ENCODE measurements at regions not wholly inside any gene's neighbourhood (a gene's known extent, or its start where the extent isn't known, plus 50 kb on each side); places are given as distances from the start of the nearest gene placed in this dataset.

- Histone ChIP-seq H3K36me3 (ENCODE audit: insufficient read depth, low read length) (no peaks in the 10 kb centered on the region), H3K27ac (ENCODE audit: low read depth, low read length) (no peak overlapping the region), H3K4me3 (ENCODE audit: low read depth in 1 of 2, low read length in 2 of 2) (no peak overlapping the region), H3K9ac (ENCODE audit: low read length) (no peak overlapping the region), H3K4me1 (ENCODE audit: insufficient read depth, low read length) (no peaks in the 10 kb centered on the region), H3K9me3 (ENCODE audit: low read length) (no peaks in the 10 kb centered on the region), H3K27me3 (ENCODE audit: control insufficient read depth in 1 of 2, insufficient read depth in 2 of 2, low read length in 2 of 2) (no peaks in the 10 kb centered on the region)
These were observed 133.8 kb downstream of the HHIPL2 start for GRCh38 chr1:222413991-222414549.

- H3K4me3 ChIP-seq (ENCODE audit: low read depth in 1 of 2, low read length in 2 of 2) = no peak overlapping the region
- no peaks in the 10 kb centered on the region for H3K4me1 ChIP-seq (ENCODE audit: insufficient read depth, low read length)
- H3K9me3 ChIP-seq (ENCODE audit: low read length) = no peaks in the 10 kb centered on the region
- no peak overlapping the region for H3K9ac ChIP-seq (ENCODE audit: low read length)
- H3K36me3 ChIP-seq (ENCODE audit: insufficient read depth, low read length) = no peaks in the 10 kb centered on the region
- H3K27me3 ChIP-seq (ENCODE audit: control insufficient read depth in 1 of 2, insufficient read depth in 2 of 2, low read length in 2 of 2) = no peaks in the 10 kb centered on the region
- H3K27ac ChIP-seq (ENCODE audit: low read depth, low read length) = no peak overlapping the region
These were observed 134.5 kb downstream of the HHIPL2 start for GRCh38 chr1:222413436-222413835.

- Histone ChIP-seq H3K36me3 (ENCODE audit: insufficient read depth, low read length) (no peaks in the 10 kb centered on the region), H3K4me1 (ENCODE audit: insufficient read depth, low read length) (no peaks in the 10 kb centered on the region), H3K27ac (ENCODE audit: low read depth, low read length) (no peak overlapping the region), H3K9ac (ENCODE audit: low read length) (no peak overlapping the region), H3K27me3 (ENCODE audit: control insufficient read depth in 1 of 2, insufficient read depth in 2 of 2, low read length in 2 of 2) (no peaks in the 10 kb centered on the region), H3K9me3 (ENCODE audit: low read length) (no peaks in the 10 kb centered on the region), H3K4me3 (ENCODE audit: low read depth in 1 of 2, low read length in 2 of 2) (no peak overlapping the region)
These were observed 143.2 kb downstream of the HHIPL2 start for GRCh38 chr1:222404710-222405109.

- H3K4me1 ChIP-seq (ENCODE audit: insufficient read depth, low read length) = no peaks in the 10 kb centered on the region
- no peaks in the 10 kb centered on the region for H3K27me3 ChIP-seq (ENCODE audit: control insufficient read depth in 1 of 2, insufficient read depth in 2 of 2, low read length in 2 of 2)
- H3K27ac ChIP-seq (ENCODE audit: low read depth, low read length) = no peak overlapping the region
- H3K4me3 ChIP-seq (ENCODE audit: low read depth in 1 of 2, low read length in 2 of 2) = no peak overlapping the region
- H3K9ac ChIP-seq (ENCODE audit: low read length) = no peak overlapping the region
- no peaks in the 10 kb centered on the region for H3K9me3 ChIP-seq (ENCODE audit: low read length)
- H3K36me3 ChIP-seq (ENCODE audit: insufficient read depth, low read length) = no peaks in the 10 kb centered on the region
These were observed 148.7 kb downstream of the HHIPL2 start for GRCh38 chr1:222399197-222399596.

GRCh38 chr1:222394224-222394623 lies 153.7 kb downstream of the HHIPL2 start:
- Histone ChIP-seq H3K9me3 (ENCODE audit: low read length) (no peaks in the 10 kb centered on the region), H3K9ac (ENCODE audit: low read length) (no peak overlapping the region), H3K36me3 (ENCODE audit: insufficient read depth, low read length) (no peaks in the 10 kb centered on the region), H3K27me3 (ENCODE audit: control insufficient read depth in 1 of 2, insufficient read depth in 2 of 2, low read length in 2 of 2) (no peaks in the 10 kb centered on the region), H3K4me3 (ENCODE audit: low read depth in 1 of 2, low read length in 2 of 2) (no peak overlapping the region), H3K27ac (ENCODE audit: low read depth, low read length) (no peak overlapping the region), H3K4me1 (ENCODE audit: insufficient read depth, low read length) (no peaks in the 10 kb centered on the region)

- Histone ChIP-seq H3K9me3 (ENCODE audit: low read length) (no peaks in the 10 kb centered on the region), H3K27ac (ENCODE audit: low read depth, low read length) (no peak overlapping the region), H3K36me3 (ENCODE audit: insufficient read depth, low read length) (no peaks in the 10 kb centered on the region), H3K4me3 (ENCODE audit: low read depth in 1 of 2, low read length in 2 of 2) (no peak overlapping the region), H3K9ac (ENCODE audit: low read length) (no peak overlapping the region), H3K4me1 (ENCODE audit: insufficient read depth, low read length) (no peaks in the 10 kb centered on the region), H3K27me3 (ENCODE audit: control insufficient read depth in 1 of 2, insufficient read depth in 2 of 2, low read length in 2 of 2) (no peaks in the 10 kb centered on the region)
These were observed 155.3 kb downstream of the HHIPL2 start for GRCh38 chr1:222392556-222392955.

- H3K9ac ChIP-seq (ENCODE audit: low read length) = no peak overlapping the region
- no peaks in the 10 kb centered on the region for H3K27me3 ChIP-seq (ENCODE audit: control insufficient read depth in 1 of 2, insufficient read depth in 2 of 2, low read length in 2 of 2)
- H3K9me3 ChIP-seq (ENCODE audit: low read length) = no peaks in the 10 kb centered on the region
- no peaks in the 10 kb centered on the region for H3K4me1 ChIP-seq (ENCODE audit: insufficient read depth, low read length)
- no peak overlapping the region for H3K27ac ChIP-seq (ENCODE audit: low read depth, low read length)
- no peak overlapping the region for H3K4me3 ChIP-seq (ENCODE audit: low read depth in 1 of 2, low read length in 2 of 2)
- no peaks in the 10 kb centered on the region for H3K36me3 ChIP-seq (ENCODE audit: insufficient read depth, low read length)
These were observed 157.7 kb downstream of the HHIPL2 start for GRCh38 chr1:222390181-222390580.

- Histone ChIP-seq H3K27me3 (ENCODE audit: control insufficient read depth in 1 of 2, insufficient read depth in 2 of 2, low read length in 2 of 2) (no peaks in the 10 kb centered on the region), H3K4me3 (ENCODE audit: low read depth in 1 of 2, low read length in 2 of 2) (no peak overlapping the region), H3K36me3 (ENCODE audit: insufficient read depth, low read length) (no peaks in the 10 kb centered on the region), H3K9ac (ENCODE audit: low read length) (no peak overlapping the region), H3K27ac (ENCODE audit: low read depth, low read length) (no peak overlapping the region), H3K4me1 (ENCODE audit: insufficient read depth, low read length) (no peaks in the 10 kb centered on the region), H3K9me3 (ENCODE audit: low read length) (no peaks in the 10 kb centered on the region)
These were observed 160.7 kb downstream of the HHIPL2 start for GRCh38 chr1:222387007-222387814.

GRCh38 chr1:222385955-222386354 lies 161.9 kb downstream of the HHIPL2 start:
- no peaks in the 10 kb centered on the region for H3K9me3 ChIP-seq (ENCODE audit: low read length)
- H3K27ac ChIP-seq (ENCODE audit: low read depth, low read length) = no peak overlapping the region
- H3K9ac ChIP-seq (ENCODE audit: low read length) = no peak overlapping the region
- H3K4me1 ChIP-seq (ENCODE audit: insufficient read depth, low read length) = no peaks in the 10 kb centered on the region
- no peak overlapping the region for H3K4me3 ChIP-seq (ENCODE audit: low read depth in 1 of 2, low read length in 2 of 2)
- no peaks in the 10 kb centered on the region for H3K36me3 ChIP-seq (ENCODE audit: insufficient read depth, low read length)
- no peaks in the 10 kb centered on the region for H3K27me3 ChIP-seq (ENCODE audit: control insufficient read depth in 1 of 2, insufficient read depth in 2 of 2, low read length in 2 of 2)

- no peaks in the 10 kb centered on the region for H3K36me3 ChIP-seq (ENCODE audit: insufficient read depth, low read length)
- no peak overlapping the region for H3K4me3 ChIP-seq (ENCODE audit: low read depth in 1 of 2, low read length in 2 of 2)
- H3K27me3 ChIP-seq (ENCODE audit: control insufficient read depth in 1 of 2, insufficient read depth in 2 of 2, low read length in 2 of 2) = no peaks in the 10 kb centered on the region
- H3K9me3 ChIP-seq (ENCODE audit: low read length) = no peaks in the 10 kb centered on the region
- no peaks in the 10 kb centered on the region for H3K4me1 ChIP-seq (ENCODE audit: insufficient read depth, low read length)
- no peak overlapping the region for H3K9ac ChIP-seq (ENCODE audit: low read length)
- H3K27ac ChIP-seq (ENCODE audit: low read depth, low read length) = no peak overlapping the region
These were observed 162.6 kb downstream of the HHIPL2 start for GRCh38 chr1:222385262-222385661.

- Histone ChIP-seq H3K9me3 (ENCODE audit: low read length) (no peaks in the 10 kb centered on the region), H3K36me3 (ENCODE audit: insufficient read depth, low read length) (no peaks in the 10 kb centered on the region), H3K4me1 (ENCODE audit: insufficient read depth, low read length) (no peaks in the 10 kb centered on the region), H3K4me3 (ENCODE audit: low read depth in 1 of 2, low read length in 2 of 2) (no peak overlapping the region), H3K9ac (ENCODE audit: low read length) (no peak overlapping the region), H3K27me3 (ENCODE audit: control insufficient read depth in 1 of 2, insufficient read depth in 2 of 2, low read length in 2 of 2) (no peaks in the 10 kb centered on the region), H3K27ac (ENCODE audit: low read depth, low read length) (no peak overlapping the region)
These were observed 163.4 kb downstream of the HHIPL2 start for GRCh38 chr1:222384531-222384930.

GRCh38 chr1:222382171-222382570 lies 165.7 kb downstream of the HHIPL2 start:
- Histone ChIP-seq H3K4me1 (ENCODE audit: insufficient read depth, low read length) (no peaks in the 10 kb centered on the region), H3K9me3 (ENCODE audit: low read length) (no peaks in the 10 kb centered on the region), H3K27ac (ENCODE audit: low read depth, low read length) (no peak overlapping the region), H3K4me3 (ENCODE audit: low read depth in 1 of 2, low read length in 2 of 2) (no peak overlapping the region), H3K36me3 (ENCODE audit: insufficient read depth, low read length) (no peaks in the 10 kb centered on the region), H3K9ac (ENCODE audit: low read length) (no peak overlapping the region), H3K27me3 (ENCODE audit: control insufficient read depth in 1 of 2, insufficient read depth in 2 of 2, low read length in 2 of 2) (no peaks in the 10 kb centered on the region)

All from muscle layer of colon (tissue), 2 donors.